ENCODE measurements at regions not wholly inside any gene's neighbourhood (a gene's known extent, or its start where the extent isn't known, plus 50 kb on each side); places are given as distances from the start of the nearest gene placed in this dataset.

DNA sequence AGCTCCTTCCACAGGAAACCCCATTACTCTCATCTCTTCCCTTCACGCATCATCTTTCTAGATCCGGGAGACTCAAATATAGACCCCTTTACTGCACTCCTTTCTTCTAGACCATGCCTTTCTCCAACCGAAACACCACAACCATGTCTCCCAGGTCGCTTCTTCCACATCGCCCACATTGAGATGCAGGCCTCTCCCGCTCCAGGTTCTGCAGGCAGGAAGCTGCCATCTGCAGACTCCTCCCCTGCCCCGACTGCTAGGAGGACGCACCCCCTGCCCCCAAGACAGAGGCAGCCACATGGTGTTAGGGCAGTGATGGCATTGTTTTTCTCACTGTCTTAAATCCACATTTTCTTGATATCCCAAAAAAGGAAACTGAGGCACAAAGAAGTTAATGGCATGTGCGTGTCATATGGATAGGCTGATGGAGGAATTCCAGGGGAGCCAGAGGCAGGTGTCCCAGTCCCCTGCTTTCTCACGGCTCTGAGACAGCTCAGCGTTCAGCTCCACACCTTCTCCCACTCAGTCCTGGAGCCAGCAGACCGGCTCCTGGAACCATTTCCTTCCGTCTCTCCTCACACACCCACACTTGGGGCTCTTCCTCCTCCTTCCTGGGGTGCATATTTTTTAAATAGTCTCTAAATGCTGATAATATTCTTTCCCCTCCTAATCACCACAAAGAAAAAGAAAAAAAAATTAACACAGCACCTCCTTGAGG lies 438.4 kb downstream of the EIPR1 start:
- Histone ChIP-seq H3K9ac (ENCODE audit: low read depth in 1 of 2, low read length in 2 of 2) (no peak overlapping the region), H3K4me1 (ENCODE audit: control insufficient read depth in 4 of 4, insufficient read depth in 4 of 4, low read length in 3 of 4) (no peaks in the 10 kb centered on the region), H3K27ac (ENCODE audit: low read depth in 1 of 2, low read length in 2 of 2) (no peak overlapping the region), H3K4me3 (ENCODE audit: low read depth in 1 of 3, low read length in 3 of 3) (no peak overlapping the region), H3K36me3 (ENCODE audit: control insufficient read depth in 4 of 4, insufficient read depth in 3 of 4, low read depth in 1 of 4, low read length in 3 of 4) (no peaks in the 10 kb centered on the region), H3K9me3 (ENCODE audit: control insufficient read depth in 4 of 4, low read length in 3 of 4) (no peaks in the 10 kb centered on the region), H3K27me3 (ENCODE audit: control insufficient read depth in 4 of 4, insufficient read depth in 4 of 4, low read length in 3 of 4) (peaks cover 0 to 2% (median 0%) of the 10 kb centered on the region in 4 donors)
- no peak for DNase-seq (ENCODE audit: low spot score)
- WGBS = 85% methylated on average over 13 of the region's 13 CpGs
- TF ChIP-seq, protein P1, sequence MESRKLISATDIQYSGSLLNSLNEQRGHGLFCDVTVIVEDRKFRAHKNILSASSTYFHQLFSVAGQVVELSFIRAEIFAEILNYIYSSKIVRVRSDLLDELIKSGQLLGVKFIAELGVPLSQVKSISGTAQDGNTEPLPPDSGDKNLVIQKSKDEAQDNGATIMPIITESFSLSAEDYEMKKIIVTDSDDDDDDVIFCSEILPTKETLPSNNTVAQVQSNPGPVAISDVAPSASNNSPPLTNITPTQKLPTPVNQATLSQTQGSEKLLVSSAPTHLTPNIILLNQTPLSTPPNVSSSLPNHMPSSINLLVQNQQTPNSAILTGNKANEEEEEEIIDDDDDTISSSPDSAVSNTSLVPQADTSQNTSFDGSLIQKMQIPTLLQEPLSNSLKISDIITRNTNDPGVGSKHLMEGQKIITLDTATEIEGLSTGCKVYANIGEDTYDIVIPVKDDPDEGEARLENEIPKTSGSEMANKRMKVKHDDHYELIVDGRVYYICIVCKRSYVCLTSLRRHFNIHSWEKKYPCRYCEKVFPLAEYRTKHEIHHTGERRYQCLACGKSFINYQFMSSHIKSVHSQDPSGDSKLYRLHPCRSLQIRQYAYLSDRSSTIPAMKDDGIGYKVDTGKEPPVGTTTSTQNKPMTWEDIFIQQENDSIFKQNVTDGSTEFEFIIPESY (IDR thresholded peaks at IDR 0.05) = no peak
- TF ChIP-seq, protein P2, sequence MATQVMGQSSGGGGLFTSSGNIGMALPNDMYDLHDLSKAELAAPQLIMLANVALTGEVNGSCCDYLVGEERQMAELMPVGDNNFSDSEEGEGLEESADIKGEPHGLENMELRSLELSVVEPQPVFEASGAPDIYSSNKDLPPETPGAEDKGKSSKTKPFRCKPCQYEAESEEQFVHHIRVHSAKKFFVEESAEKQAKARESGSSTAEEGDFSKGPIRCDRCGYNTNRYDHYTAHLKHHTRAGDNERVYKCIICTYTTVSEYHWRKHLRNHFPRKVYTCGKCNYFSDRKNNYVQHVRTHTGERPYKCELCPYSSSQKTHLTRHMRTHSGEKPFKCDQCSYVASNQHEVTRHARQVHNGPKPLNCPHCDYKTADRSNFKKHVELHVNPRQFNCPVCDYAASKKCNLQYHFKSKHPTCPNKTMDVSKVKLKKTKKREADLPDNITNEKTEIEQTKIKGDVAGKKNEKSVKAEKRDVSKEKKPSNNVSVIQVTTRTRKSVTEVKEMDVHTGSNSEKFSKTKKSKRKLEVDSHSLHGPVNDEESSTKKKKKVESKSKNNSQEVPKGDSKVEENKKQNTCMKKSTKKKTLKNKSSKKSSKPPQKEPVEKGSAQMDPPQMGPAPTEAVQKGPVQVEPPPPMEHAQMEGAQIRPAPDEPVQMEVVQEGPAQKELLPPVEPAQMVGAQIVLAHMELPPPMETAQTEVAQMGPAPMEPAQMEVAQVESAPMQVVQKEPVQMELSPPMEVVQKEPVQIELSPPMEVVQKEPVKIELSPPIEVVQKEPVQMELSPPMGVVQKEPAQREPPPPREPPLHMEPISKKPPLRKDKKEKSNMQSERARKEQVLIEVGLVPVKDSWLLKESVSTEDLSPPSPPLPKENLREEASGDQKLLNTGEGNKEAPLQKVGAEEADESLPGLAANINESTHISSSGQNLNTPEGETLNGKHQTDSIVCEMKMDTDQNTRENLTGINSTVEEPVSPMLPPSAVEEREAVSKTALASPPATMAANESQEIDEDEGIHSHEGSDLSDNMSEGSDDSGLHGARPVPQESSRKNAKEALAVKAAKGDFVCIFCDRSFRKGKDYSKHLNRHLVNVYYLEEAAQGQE (IDR thresholded peaks at IDR 0.05) = no peak
- TF ChIP-seq, protein P3, sequence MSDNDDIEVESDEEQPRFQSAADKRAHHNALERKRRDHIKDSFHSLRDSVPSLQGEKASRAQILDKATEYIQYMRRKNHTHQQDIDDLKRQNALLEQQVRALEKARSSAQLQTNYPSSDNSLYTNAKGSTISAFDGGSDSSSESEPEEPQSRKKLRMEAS (IDR thresholded peaks at IDR 0.05) = no peak
- TF ChIP-seq YY1 (IDR thresholded peaks at IDR 0.05) (no peak), TAF1 (conservative IDR thresholded peaks at IDR 0.05) (no peak), HNF4A (conservative IDR thresholded peaks at IDR 0.05) (no peak)

DNA sequence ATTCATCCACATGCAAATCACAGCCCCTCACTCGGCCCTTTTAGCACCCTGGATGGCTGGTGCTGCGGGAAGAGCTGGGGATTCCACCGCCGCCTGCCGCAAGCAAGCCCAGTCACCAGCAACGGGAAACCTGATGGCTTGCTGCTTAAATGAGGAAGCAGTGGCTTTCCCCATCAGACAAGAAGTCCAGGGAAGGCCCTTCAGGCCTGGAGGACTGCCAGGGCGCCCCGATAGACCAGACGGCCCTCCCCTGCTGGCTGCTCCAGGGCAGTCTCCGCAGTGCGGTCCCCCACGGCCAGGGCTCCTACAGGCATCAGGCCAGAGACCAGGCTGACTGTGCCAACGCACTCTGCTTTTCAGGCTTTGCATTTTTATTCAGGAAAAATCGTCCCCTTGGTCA lies 439.1 kb downstream of the EIPR1 start:
- 73% methylated on average over 14 of the region's 14 CpGs for WGBS
- Histone ChIP-seq H3K9ac (ENCODE audit: low read depth in 1 of 2, low read length in 2 of 2) (no peak overlapping the region), H3K4me3 (ENCODE audit: low read depth in 1 of 3, low read length in 3 of 3) (no peak overlapping the region), H3K4me1 (ENCODE audit: control insufficient read depth in 4 of 4, insufficient read depth in 4 of 4, low read length in 3 of 4) (no peaks in the 10 kb centered on the region), H3K27ac (ENCODE audit: low read depth in 1 of 2, low read length in 2 of 2) (no peak overlapping the region), H3K36me3 (ENCODE audit: control insufficient read depth in 4 of 4, insufficient read depth in 3 of 4, low read depth in 1 of 4, low read length in 3 of 4) (no peaks in the 10 kb centered on the region), H3K27me3 (ENCODE audit: control insufficient read depth in 4 of 4, insufficient read depth in 4 of 4, low read length in 3 of 4) (no peaks in the 10 kb centered on the region), H3K9me3 (ENCODE audit: control insufficient read depth in 4 of 4, low read length in 3 of 4) (no peaks in the 10 kb centered on the region)
- no peak for TF ChIP-seq TAF1 (conservative IDR thresholded peaks at IDR 0.05)
- no peak for TF ChIP-seq FOXA1 (IDR thresholded peaks at IDR 0.05)
- TF ChIP-seq, protein P4, sequence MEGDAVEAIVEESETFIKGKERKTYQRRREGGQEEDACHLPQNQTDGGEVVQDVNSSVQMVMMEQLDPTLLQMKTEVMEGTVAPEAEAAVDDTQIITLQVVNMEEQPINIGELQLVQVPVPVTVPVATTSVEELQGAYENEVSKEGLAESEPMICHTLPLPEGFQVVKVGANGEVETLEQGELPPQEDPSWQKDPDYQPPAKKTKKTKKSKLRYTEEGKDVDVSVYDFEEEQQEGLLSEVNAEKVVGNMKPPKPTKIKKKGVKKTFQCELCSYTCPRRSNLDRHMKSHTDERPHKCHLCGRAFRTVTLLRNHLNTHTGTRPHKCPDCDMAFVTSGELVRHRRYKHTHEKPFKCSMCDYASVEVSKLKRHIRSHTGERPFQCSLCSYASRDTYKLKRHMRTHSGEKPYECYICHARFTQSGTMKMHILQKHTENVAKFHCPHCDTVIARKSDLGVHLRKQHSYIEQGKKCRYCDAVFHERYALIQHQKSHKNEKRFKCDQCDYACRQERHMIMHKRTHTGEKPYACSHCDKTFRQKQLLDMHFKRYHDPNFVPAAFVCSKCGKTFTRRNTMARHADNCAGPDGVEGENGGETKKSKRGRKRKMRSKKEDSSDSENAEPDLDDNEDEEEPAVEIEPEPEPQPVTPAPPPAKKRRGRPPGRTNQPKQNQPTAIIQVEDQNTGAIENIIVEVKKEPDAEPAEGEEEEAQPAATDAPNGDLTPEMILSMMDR (IDR thresholded peaks at IDR 0.05; ENCODE audit: low read depth, low read length, missing input control) = no peak
- TF ChIP-seq, protein P5, sequence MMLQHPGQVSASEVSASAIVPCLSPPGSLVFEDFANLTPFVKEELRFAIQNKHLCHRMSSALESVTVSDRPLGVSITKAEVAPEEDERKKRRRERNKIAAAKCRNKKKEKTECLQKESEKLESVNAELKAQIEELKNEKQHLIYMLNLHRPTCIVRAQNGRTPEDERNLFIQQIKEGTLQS (IDR thresholded peaks at IDR 0.05) = no peak
- TF ChIP-seq EGR1 (IDR thresholded peaks at IDR 0.05; ENCODE audit: low read depth in 2 of 2) = no peak
- TF ChIP-seq NR2F2 (IDR thresholded peaks at IDR 0.05) = no peak
- TF ChIP-seq, protein P2 (IDR thresholded peaks at IDR 0.05) = no peak
- TF ChIP-seq YY1 (IDR thresholded peaks at IDR 0.05) = no peak
- TF ChIP-seq HNF4A (conservative IDR thresholded peaks at IDR 0.05) = no peak
- TF ChIP-seq, protein P3 (IDR thresholded peaks at IDR 0.05) = no peak
- TF ChIP-seq, protein P1 (IDR thresholded peaks at IDR 0.05) = no peak
- TF ChIP-seq GABPA (IDR thresholded peaks at IDR 0.05 in 1 of 2, conservative IDR thresholded peaks at IDR 0.05 in 1 of 2) = no peak
- no peak for TF ChIP-seq HNF4G (IDR thresholded peaks at IDR 0.05)
- no peak for DNase-seq (ENCODE audit: low spot score)

Data from liver (tissue), 8 donors.